ENCODE measurements at regions not wholly inside any gene's neighbourhood (a gene's known extent, or its start where the extent isn't known, plus 50 kb on each side); places are given as distances from the start of the nearest gene placed in this dataset.

- DNase-seq (ENCODE audit: low read depth in 2 of 2): no peak
Observed at GRCh38 chr5:67475489-67475888, 278.9 kb upstream of the CD180 start.

- DNase-seq (ENCODE audit: low read depth in 2 of 2): no peak
Observed at GRCh38 chr5:67474597-67475238, 278.1 kb upstream of the CD180 start.

GRCh38 chr5:67467110-67467509 lies 270.5 kb upstream of the CD180 start:
- no peak for DNase-seq (ENCODE audit: low read depth in 2 of 2)

GRCh38 chr5:67465537-67466207 lies 269.1 kb upstream of the CD180 start:
- DNase-seq (ENCODE audit: low read depth in 2 of 2): no peak

- DNase-seq (ENCODE audit: low read depth in 2 of 2): no peak
Observed at GRCh38 chr5:67462147-67462546, 265.5 kb upstream of the CD180 start.

- DNase-seq (ENCODE audit: low read depth in 2 of 2): no peak
Observed at GRCh38 chr5:67459253-67459652, 262.7 kb upstream of the CD180 start.

- DNase-seq (ENCODE audit: low read depth in 2 of 2): no peak
Observed at GRCh38 chr5:67455970-67456369, 259.4 kb upstream of the CD180 start.

GRCh38 chr5:67454957-67455561 lies 258.5 kb upstream of the CD180 start:
- no peak for DNase-seq (ENCODE audit: low read depth in 2 of 2)

GRCh38 chr5:67453111-67453905 lies 256.7 kb upstream of the CD180 start:
- no peak for DNase-seq (ENCODE audit: low read depth in 2 of 2)

GRCh38 chr5:67451640-67452279 lies 255.2 kb upstream of the CD180 start:
- DNase-seq (ENCODE audit: low read depth in 2 of 2): no peak

- DNase-seq (ENCODE audit: low read depth in 2 of 2): no peak
Observed at GRCh38 chr5:67447732-67448131, 251.1 kb upstream of the CD180 start.

- DNase-seq (ENCODE audit: low read depth in 2 of 2): no peak
Observed at GRCh38 chr5:67437905-67438845, 241.6 kb upstream of the CD180 start.

- no peak for DNase-seq (ENCODE audit: low read depth in 2 of 2)
Observed at GRCh38 chr5:67435032-67435431, 238.4 kb upstream of the CD180 start.

GRCh38 chr5:67434466-67434865 lies 237.9 kb upstream of the CD180 start:
- DNase-seq (ENCODE audit: low read depth in 2 of 2): no peak

- DNase-seq (ENCODE audit: low read depth in 2 of 2): no peak
Observed at GRCh38 chr5:67432606-67433005, 236.0 kb upstream of the CD180 start.

- DNase-seq (ENCODE audit: low read depth in 2 of 2): no peak
Observed at GRCh38 chr5:67431191-67431590, 234.6 kb upstream of the CD180 start.

- DNase-seq (ENCODE audit: low read depth in 2 of 2): no peak
Observed at GRCh38 chr5:67427850-67428298, 231.3 kb upstream of the CD180 start.

GRCh38 chr5:67426961-67427849 lies 230.6 kb upstream of the CD180 start:
- no peak for DNase-seq (ENCODE audit: low read depth in 2 of 2)

- DNase-seq (ENCODE audit: low read depth in 2 of 2): no peak
Observed at GRCh38 chr5:67425514-67425913, 228.9 kb upstream of the CD180 start.

GRCh38 chr5:67417839-67418238 lies 221.2 kb upstream of the CD180 start:
- no peak for DNase-seq (ENCODE audit: low read depth in 2 of 2)

Data from stimulated activated CD8-positive, alpha-beta memory T cell treated with anti-CD3 and anti-CD28 coated beads, Interleukin-15, amount 100 ng/mL, for 48 hours (primary cell).